NCI-H2081 treated with DMSO at 0.1 percent for 48 hours (cell line): ENCODE measurements at regions not wholly inside any gene's neighbourhood (a gene's known extent, or its start where the extent isn't known, plus 50 kb on each side); places are given as distances from the start of the nearest gene placed in this dataset.
A peak's percentile ranks its signal among the peaks of the same experiment; 100 is the strongest.

ENCODE experiments used
- DNase-seq: peaks from one replicate; lab custom pipeline; 2025; lab: John Stamatoyannopoulos, UW

DNA sequence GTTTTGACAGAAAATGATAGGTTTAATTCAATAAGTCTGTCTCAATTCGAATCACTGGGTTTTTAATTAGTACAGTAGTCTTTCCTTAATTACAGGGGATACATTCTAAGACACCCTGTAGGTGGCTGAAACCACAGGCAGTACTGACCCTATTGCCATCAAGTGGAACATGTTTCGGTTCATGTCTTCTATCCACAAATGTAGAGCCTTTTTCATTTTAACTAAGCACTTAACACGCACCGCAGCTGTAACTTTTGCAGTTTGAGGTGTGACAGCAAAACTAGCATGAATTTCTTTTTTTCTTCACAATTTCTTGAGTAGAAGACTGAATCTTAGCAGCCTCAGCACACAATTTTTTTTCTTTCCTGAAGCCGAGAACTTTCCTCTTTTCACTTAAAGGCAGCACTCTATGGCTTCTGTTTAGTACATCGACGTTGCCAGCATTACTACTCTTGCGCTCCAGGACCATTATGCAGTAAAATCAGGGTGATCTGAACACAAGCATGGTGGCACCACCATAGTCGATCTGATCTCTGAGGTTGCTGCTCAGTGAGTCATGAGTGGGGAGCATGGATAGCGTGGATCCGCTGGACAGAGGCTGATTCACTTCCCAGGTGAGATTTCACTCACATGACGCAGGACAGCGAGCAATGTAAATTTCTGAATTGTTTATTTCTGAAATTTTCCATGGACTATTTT is 805.1 kb downstream of the RNF144A start:
- DNase-seq, result no peak

DNA sequence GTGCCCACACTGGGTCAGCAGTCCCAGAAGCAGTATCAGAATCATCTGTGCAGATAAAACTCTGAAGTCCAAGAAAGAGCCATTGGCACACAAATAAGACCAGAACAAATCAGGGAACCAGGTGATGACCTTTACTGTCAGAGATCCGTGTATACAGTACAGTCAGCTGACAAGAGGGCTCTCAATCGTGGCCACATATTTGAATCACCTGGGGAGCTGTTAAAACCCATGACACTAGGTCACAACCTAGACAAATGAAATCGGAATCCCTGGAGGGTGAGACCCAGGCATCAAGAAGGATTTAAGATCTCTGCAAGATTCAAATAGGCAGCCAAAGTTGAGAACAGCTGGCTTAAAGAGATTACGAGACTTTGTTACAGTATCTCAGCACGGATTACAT is 807.1 kb downstream of the RNF144A start:
- no peak for DNase-seq

- no peak for DNase-seq
Measured at GRCh38 chr2:7725171-7725849, 808.1 kb downstream of the RNF144A start.

- DNase-seq, result no peak
Measured at GRCh38 chr2:7725850-7726242, 808.6 kb downstream of the RNF144A start.

GRCh38 chr2:7726989-7727388 is 809.8 kb downstream of the RNF144A start:
- no peak for DNase-seq

DNA sequence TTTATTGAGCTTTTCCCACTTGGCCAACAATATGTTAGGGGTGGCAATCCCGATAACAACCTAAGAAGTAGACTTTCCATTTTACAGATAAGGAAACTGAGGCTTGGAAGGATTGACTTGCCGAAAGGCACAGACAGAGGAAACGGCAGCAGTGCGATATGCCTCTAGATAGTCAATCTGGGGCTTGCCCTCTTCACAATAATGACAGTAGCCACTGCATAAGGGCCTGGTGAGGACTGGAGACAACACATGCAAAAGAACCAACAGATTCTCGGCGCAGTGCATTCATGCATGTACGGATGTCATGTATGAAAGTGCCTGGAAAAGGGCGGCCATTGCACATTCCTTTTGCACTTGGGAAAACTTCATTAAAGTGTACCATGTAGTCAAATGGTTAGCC is 811.2 kb downstream of the RNF144A start:
- no peak for DNase-seq

- no peak for DNase-seq
Measured at GRCh38 chr2:7730449-7730848, 813.2 kb downstream of the RNF144A start.

DNA sequence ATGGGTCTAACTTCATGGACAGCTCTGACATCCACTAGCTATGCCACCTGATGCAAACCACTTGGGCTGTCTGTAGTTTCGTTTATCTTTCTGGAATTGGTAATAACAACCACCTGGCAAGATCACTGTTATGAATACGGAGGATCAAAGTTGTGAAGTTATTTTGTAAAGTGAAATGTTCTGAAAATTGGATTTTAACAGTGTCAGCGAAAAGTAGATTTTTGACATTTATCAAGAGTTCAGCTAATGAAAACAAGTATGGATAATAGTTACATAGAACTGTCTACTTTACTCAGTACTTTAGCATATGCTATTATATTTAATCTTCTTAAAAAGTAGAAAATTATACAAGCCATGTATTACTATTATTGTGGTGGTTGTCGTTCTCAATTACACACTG is 813.8 kb downstream of the RNF144A start:
- DNase-seq, result no peak

DNA sequence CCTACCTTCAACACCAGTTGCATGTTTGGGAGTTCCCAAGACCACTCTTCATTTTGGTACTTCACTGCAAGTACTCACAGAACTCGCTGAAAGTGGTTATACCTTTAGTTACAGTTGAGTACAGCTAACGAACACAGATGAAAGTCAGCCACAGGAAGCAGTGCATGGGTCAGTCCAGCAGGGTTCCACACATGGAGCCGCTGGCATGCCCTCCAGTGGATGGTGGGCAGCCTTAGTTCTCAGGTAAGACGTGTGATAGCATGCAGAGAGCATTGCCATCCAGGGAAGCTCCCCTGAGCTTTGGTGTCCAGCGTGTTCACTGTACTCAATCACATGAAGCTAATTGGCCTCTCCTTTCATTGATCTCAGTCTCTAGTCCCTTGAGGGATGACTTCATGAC is 815.3 kb downstream of the RNF144A start:
- no peak for DNase-seq

- DNase-seq, result no peak
Measured at GRCh38 chr2:7736646-7737305, 819.6 kb downstream of the RNF144A start.

DNA sequence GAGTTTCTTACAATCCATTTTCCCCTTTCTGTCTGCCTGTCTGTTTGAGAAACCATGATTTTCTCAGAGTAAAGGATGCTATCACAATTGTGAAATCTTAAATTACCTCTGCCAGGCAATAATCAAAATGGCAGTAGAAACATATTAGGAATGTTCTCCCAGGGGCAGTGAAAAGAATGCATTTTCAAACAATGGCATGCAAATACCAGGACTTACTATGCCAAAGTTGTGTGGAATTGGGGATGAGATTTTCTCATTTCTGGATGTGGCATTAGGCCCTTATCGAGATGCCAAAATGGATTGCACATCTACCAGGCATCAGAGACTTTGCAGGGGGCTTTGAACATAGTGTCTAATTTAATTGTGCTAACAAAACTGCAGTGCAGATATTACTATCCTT is 821.4 kb downstream of the RNF144A start:
- no peak for DNase-seq

DNA sequence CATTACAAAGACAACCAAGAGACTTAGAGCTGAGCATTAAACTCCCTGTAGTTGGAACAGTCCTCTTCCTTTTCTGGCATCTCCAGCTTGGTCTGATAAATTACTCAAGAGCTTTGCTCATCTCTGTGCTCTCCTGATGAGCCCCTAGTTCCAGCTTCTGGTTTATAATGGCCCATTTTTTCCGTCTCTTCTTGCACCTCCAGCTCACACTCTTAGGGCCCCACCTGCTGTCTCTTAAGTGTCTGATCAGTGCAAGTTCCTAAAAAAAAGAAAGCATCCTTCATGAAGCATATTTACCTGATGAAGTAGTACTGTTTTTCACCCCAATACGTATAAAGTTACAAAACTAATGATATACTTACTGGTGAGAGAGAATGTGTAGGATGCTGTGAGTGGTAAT is 822.9 kb downstream of the RNF144A start:
- DNase-seq, result no peak

- DNase-seq, result no peak
Measured at GRCh38 chr2:7742301-7742700, 825.1 kb downstream of the RNF144A start.

GRCh38 chr2:7744827-7745226 is 827.6 kb downstream of the RNF144A start:
- DNase-seq, result no peak

- DNase-seq, result peak; percentile 34
Measured at GRCh38 chr2:7745369-7745768, 828.2 kb downstream of the RNF144A start.

DNA sequence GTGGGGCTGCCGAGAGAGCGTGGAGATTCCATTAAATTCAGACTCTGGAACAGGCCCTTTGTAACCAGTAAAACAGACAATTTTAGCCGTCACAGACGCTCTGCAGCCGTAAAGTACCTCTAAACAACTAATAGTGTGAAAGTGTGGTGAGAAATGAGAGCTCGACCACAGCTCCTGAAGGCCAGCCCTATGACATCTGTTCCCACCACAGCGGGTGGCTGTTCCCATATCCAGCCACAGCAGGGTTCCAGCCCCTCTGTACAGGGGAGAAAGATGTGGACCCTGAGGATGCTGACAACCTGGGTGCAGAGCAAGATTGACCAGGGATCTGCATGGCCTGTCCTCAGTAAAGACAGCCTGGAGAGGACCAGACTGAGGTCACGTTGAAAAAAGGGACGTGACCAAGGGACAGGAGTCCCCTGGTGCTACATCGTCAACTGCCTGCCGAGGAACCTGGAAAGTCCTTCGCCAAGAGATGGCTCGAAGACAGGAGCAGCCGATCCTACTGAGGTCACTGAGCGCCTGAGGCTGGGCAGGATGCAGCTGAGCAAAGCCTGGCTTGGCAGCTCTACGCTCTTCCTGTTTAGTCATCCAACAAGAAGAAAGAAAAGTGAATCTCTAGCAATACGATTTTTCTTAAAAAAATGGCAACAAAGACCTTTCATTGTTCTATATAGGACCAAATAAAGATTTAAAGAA is 831.7 kb downstream of the RNF144A start:
- no peak for DNase-seq

- DNase-seq, result no peak
Measured at GRCh38 chr2:7749895-7750559, 832.8 kb downstream of the RNF144A start.

- no peak for DNase-seq
Measured at GRCh38 chr2:7752291-7752690, 835.1 kb downstream of the RNF144A start.

- DNase-seq, result no peak
Measured at GRCh38 chr2:7753777-7754176, 836.6 kb downstream of the RNF144A start.

DNA sequence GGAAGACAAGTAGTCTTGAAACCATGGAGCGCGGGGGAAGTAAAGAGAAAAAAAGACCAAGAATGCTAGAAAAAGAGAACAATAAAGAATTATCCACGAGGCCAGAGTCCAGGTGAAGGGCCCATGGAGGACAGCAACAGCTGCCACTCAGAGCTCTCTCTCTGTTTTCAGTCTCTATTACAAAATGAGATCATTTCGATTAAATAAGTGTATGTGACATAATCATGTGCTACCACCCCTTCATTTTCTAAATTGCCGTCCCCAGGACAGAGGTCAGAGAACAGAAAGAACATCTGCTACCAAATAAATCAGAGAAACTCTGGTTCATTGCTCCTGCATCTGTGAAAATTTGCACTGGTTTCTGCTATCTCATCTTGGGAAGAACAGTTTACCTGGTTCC is 838.7 kb downstream of the RNF144A start:
- peak; percentile 41 for DNase-seq

GRCh38 chr2:7758073-7758759 is 841.0 kb downstream of the RNF144A start:
- DNase-seq, result no peak

DNA sequence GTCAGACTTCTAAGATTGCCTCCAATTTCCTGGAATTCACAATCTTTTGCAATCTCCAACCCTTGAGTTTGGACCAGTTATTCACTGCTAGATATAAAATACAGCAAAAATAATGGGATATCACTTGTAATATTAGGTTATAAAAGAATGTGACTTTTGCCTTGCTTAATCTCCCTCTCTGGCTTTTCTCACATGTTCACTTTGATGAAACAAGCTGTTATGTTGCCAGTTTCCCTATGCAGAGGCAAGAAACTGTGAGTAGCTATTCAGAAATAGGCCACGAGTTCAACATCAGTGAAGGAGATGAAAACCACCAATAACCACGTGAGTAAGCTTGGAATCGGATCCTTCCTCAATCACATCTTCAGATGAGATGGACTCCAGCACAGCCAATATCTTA is 842.7 kb downstream of the RNF144A start:
- DNase-seq, result no peak
